ENCODE measurements at regions not wholly inside any gene's neighbourhood (a gene's known extent, or its start where the extent isn't known, plus 50 kb on each side); places are given as distances from the start of the nearest gene placed in this dataset.
"Not testable (repeated sequence)": the region's sequence is repeated elsewhere in the genome, so short reads cannot be mapped to it uniquely, and the experiment has no call there.

DNA sequence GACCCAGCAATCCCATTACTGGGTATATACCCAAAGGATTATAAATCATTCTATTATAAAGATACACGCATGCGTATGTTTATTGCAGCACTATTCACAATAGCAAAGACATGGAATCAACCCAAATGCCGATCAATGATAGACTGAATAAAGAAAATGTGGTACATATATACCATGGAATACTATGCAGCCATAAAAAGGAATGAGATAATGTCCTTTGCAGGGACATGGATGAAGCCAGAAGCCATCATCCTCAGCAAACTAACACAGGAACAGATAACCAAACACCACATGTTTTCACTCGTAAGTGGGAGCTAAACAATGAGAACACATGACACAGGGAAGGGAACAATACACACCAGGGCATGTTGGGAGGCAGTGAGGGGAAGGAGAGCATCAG, 245.7 kb downstream of the DEPDC1B start:
- TF ChIP-seq, protein P1, sequence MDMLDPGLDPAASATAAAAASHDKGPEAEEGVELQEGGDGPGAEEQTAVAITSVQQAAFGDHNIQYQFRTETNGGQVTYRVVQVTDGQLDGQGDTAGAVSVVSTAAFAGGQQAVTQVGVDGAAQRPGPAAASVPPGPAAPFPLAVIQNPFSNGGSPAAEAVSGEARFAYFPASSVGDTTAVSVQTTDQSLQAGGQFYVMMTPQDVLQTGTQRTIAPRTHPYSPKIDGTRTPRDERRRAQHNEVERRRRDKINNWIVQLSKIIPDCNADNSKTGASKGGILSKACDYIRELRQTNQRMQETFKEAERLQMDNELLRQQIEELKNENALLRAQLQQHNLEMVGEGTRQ (IDR thresholded peaks at IDR 0.05; ENCODE audit: borderline replicate concordance, low read depth, low read length): not testable (repeated sequence)
- TF ChIP-seq POLR2A (IDR thresholded peaks at IDR 0.05; ENCODE audit: low read depth, low read length); TCF7 (IDR thresholded peaks at IDR 0.05; ENCODE audit: borderline replicate concordance): not testable (repeated sequence)
